ENCODE measurements at regions not wholly inside any gene's neighbourhood (a gene's known extent, or its start where the extent isn't known, plus 50 kb on each side); places are given as distances from the start of the nearest gene placed in this dataset.

DNA sequence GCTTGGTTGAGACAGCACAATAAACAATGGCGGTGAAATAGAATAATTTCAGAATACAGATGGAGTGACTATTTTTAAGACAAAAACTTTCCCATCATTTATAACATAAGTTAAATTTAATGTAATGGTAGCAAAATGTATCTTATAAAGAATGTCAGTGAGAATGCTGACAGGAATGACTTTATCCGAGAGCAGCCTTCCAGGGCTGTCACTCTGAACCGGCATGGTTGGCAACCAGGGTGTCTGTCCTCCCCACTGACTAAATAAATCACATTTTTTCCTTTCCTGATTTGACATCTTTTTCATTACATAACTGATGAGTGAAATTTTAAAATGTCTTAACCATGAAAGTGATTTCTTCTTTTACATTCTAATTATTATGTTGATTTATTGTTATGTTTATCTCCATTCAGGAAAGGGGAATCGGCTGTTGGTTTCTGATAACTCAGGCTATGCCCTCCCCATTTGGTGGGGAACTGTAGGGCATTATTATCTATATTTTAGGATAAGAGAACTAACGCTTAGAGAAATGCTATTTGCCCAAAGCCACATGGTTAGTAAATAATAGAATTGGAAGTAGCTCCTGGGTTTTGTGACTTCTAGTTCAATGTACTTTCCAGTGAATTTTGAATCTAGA, 109.2 kb upstream of the OGFRL1 start (continued):
- TF ChIP-seq BACH1 (IDR thresholded peaks at IDR 0.05; ENCODE audit: low read length) (no peak), JUND (IDR thresholded peaks at IDR 0.05; ENCODE audit: low read length) (no peak), TCF12 (IDR thresholded peaks at IDR 0.05; ENCODE audit: low read depth, low read length) (no peak), SRF (IDR thresholded peaks at IDR 0.05; ENCODE audit: low read depth, low read length) (no peak), RFX5 (IDR thresholded peaks at IDR 0.05; ENCODE audit: borderline replicate concordance, low read depth, low read length) (no peak), CEBPB (IDR thresholded peaks at IDR 0.05; ENCODE audit: low read depth, low read length) (no peak), CHD1 (IDR thresholded peaks at IDR 0.05; ENCODE audit: low read depth, low read length) (no peak)
- TF ChIP-seq, protein P1, sequence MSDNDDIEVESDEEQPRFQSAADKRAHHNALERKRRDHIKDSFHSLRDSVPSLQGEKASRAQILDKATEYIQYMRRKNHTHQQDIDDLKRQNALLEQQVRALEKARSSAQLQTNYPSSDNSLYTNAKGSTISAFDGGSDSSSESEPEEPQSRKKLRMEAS (IDR thresholded peaks at IDR 0.05): no peak
- TF ChIP-seq, protein P2, sequence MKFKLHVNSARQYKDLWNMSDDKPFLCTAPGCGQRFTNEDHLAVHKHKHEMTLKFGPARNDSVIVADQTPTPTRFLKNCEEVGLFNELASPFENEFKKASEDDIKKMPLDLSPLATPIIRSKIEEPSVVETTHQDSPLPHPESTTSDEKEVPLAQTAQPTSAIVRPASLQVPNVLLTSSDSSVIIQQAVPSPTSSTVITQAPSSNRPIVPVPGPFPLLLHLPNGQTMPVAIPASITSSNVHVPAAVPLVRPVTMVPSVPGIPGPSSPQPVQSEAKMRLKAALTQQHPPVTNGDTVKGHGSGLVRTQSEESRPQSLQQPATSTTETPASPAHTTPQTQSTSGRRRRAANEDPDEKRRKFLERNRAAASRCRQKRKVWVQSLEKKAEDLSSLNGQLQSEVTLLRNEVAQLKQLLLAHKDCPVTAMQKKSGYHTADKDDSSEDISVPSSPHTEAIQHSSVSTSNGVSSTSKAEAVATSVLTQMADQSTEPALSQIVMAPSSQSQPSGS (IDR thresholded peaks at IDR 0.05; ENCODE audit: low read length): no peak
